ENCODE measurements at regions not wholly inside any gene's neighbourhood (a gene's known extent, or its start where the extent isn't known, plus 50 kb on each side); places are given as distances from the start of the nearest gene placed in this dataset.

GRCh38 chr14:96959992-96960391 is 162.8 kb downstream of the VRK1 start:
- Histone ChIP-seq H3K9ac (ENCODE audit: low read length) (no peak overlapping the region), H3K4me3 (ENCODE audit: low read length) (no peak overlapping the region), H3K36me3 (ENCODE audit: control insufficient read depth, insufficient read depth, low read length) (no peaks in the 10 kb centered on the region), H3K9me3 (ENCODE audit: control insufficient read depth, low read length) (no peaks in the 10 kb centered on the region), H3K27me3 (ENCODE audit: control insufficient read depth, insufficient read depth, low read length) (no peaks in the 10 kb centered on the region), H3K4me1 (ENCODE audit: control insufficient read depth, insufficient read depth, low read length) (no peaks in the 10 kb centered on the region)

- Histone ChIP-seq H3K9ac (ENCODE audit: low read length) (no peak overlapping the region), H3K4me3 (ENCODE audit: low read length) (no peak overlapping the region), H3K36me3 (ENCODE audit: control insufficient read depth, insufficient read depth, low read length) (no peaks in the 10 kb centered on the region), H3K9me3 (ENCODE audit: control insufficient read depth, low read length) (no peaks in the 10 kb centered on the region), H3K27me3 (ENCODE audit: control insufficient read depth, insufficient read depth, low read length) (no peaks in the 10 kb centered on the region), H3K4me1 (ENCODE audit: control insufficient read depth, insufficient read depth, low read length) (no peaks in the 10 kb centered on the region)
Observed at GRCh38 chr14:96960598-96961116, 163.5 kb downstream of the VRK1 start.

- Histone ChIP-seq H3K36me3 (ENCODE audit: control insufficient read depth, insufficient read depth, low read length) (no peaks in the 10 kb centered on the region), H3K4me3 (ENCODE audit: low read length) (no peak overlapping the region), H3K27me3 (ENCODE audit: control insufficient read depth, insufficient read depth, low read length) (no peaks in the 10 kb centered on the region), H3K4me1 (ENCODE audit: control insufficient read depth, insufficient read depth, low read length) (no peaks in the 10 kb centered on the region), H3K9me3 (ENCODE audit: control insufficient read depth, low read length) (no peaks in the 10 kb centered on the region), H3K9ac (ENCODE audit: low read length) (no peak overlapping the region)
Observed at GRCh38 chr14:96961895-96962294, 164.7 kb downstream of the VRK1 start.

GRCh38 chr14:96962337-96962736 is 165.2 kb downstream of the VRK1 start:
- Histone ChIP-seq H3K9me3 (ENCODE audit: control insufficient read depth, low read length) (no peaks in the 10 kb centered on the region), H3K9ac (ENCODE audit: low read length) (no peak overlapping the region), H3K4me1 (ENCODE audit: control insufficient read depth, insufficient read depth, low read length) (no peaks in the 10 kb centered on the region), H3K4me3 (ENCODE audit: low read length) (no peak overlapping the region), H3K36me3 (ENCODE audit: control insufficient read depth, insufficient read depth, low read length) (no peaks in the 10 kb centered on the region), H3K27me3 (ENCODE audit: control insufficient read depth, insufficient read depth, low read length) (no peaks in the 10 kb centered on the region)

- Histone ChIP-seq H3K27me3 (ENCODE audit: control insufficient read depth, insufficient read depth, low read length) (no peaks in the 10 kb centered on the region), H3K4me1 (ENCODE audit: control insufficient read depth, insufficient read depth, low read length) (no peaks in the 10 kb centered on the region), H3K9me3 (ENCODE audit: control insufficient read depth, low read length) (no peaks in the 10 kb centered on the region), H3K36me3 (ENCODE audit: control insufficient read depth, insufficient read depth, low read length) (no peaks in the 10 kb centered on the region), H3K9ac (ENCODE audit: low read length) (no peak overlapping the region), H3K4me3 (ENCODE audit: low read length) (no peak overlapping the region)
Observed at GRCh38 chr14:96964726-96965415, 167.7 kb downstream of the VRK1 start.

- Histone ChIP-seq H3K36me3 (ENCODE audit: control insufficient read depth, insufficient read depth, low read length) (no peaks in the 10 kb centered on the region), H3K9me3 (ENCODE audit: control insufficient read depth, low read length) (no peaks in the 10 kb centered on the region), H3K4me1 (ENCODE audit: control insufficient read depth, insufficient read depth, low read length) (no peaks in the 10 kb centered on the region), H3K27me3 (ENCODE audit: control insufficient read depth, insufficient read depth, low read length) (no peaks in the 10 kb centered on the region), H3K9ac (ENCODE audit: low read length) (no peak overlapping the region), H3K4me3 (ENCODE audit: low read length) (no peak overlapping the region)
Observed at GRCh38 chr14:96965885-96966595, 168.9 kb downstream of the VRK1 start.

GRCh38 chr14:96975116-96975515 is 177.9 kb downstream of the VRK1 start:
- Histone ChIP-seq H3K9me3 (ENCODE audit: control insufficient read depth, low read length) (no peaks in the 10 kb centered on the region), H3K36me3 (ENCODE audit: control insufficient read depth, insufficient read depth, low read length) (no peaks in the 10 kb centered on the region), H3K9ac (ENCODE audit: low read length) (no peak overlapping the region), H3K27me3 (ENCODE audit: control insufficient read depth, insufficient read depth, low read length) (no peaks in the 10 kb centered on the region), H3K4me1 (ENCODE audit: control insufficient read depth, insufficient read depth, low read length) (no peaks in the 10 kb centered on the region), H3K4me3 (ENCODE audit: low read length) (no peak overlapping the region)

GRCh38 chr14:96978525-96979272 is 181.5 kb downstream of the VRK1 start:
- H3K9ac ChIP-seq (ENCODE audit: low read length), result no peak overlapping the region
- H3K4me1 ChIP-seq (ENCODE audit: control insufficient read depth, insufficient read depth, low read length), result no peaks in the 10 kb centered on the region
- no peak overlapping the region for H3K4me3 ChIP-seq (ENCODE audit: low read length)
- no peaks in the 10 kb centered on the region for H3K9me3 ChIP-seq (ENCODE audit: control insufficient read depth, low read length)
- no peaks in the 10 kb centered on the region for H3K27me3 ChIP-seq (ENCODE audit: control insufficient read depth, insufficient read depth, low read length)
- H3K36me3 ChIP-seq (ENCODE audit: control insufficient read depth, insufficient read depth, low read length), result no peaks in the 10 kb centered on the region

- H3K27me3 ChIP-seq (ENCODE audit: control insufficient read depth, insufficient read depth, low read length), result no peaks in the 10 kb centered on the region
Observed at GRCh38 chr14:96979611-96980074, 182.5 kb downstream of the VRK1 start.

GRCh38 chr14:96980835-96981234 is 183.7 kb downstream of the VRK1 start:
- H3K4me3 ChIP-seq (ENCODE audit: low read length), result no peak overlapping the region
- H3K36me3 ChIP-seq (ENCODE audit: control insufficient read depth, insufficient read depth, low read length), result no peaks in the 10 kb centered on the region
- no peaks in the 10 kb centered on the region for H3K9me3 ChIP-seq (ENCODE audit: control insufficient read depth, low read length)
- no peaks in the 10 kb centered on the region for H3K27me3 ChIP-seq (ENCODE audit: control insufficient read depth, insufficient read depth, low read length)
- no peaks in the 10 kb centered on the region for H3K4me1 ChIP-seq (ENCODE audit: control insufficient read depth, insufficient read depth, low read length)
- H3K9ac ChIP-seq (ENCODE audit: low read length), result no peak overlapping the region

More at GRCh38 chr14:96979611-96980074, 182.5 kb downstream of the VRK1 start:
- Histone ChIP-seq H3K4me3 (ENCODE audit: low read length) (no peak overlapping the region), H3K36me3 (ENCODE audit: control insufficient read depth, insufficient read depth, low read length) (no peaks in the 10 kb centered on the region), H3K4me1 (ENCODE audit: control insufficient read depth, insufficient read depth, low read length) (no peaks in the 10 kb centered on the region), H3K9ac (ENCODE audit: low read length) (no peak overlapping the region), H3K9me3 (ENCODE audit: control insufficient read depth, low read length) (no peaks in the 10 kb centered on the region)

- no peaks in the 10 kb centered on the region for H3K36me3 ChIP-seq (ENCODE audit: control insufficient read depth, insufficient read depth, low read length)
- H3K4me1 ChIP-seq (ENCODE audit: control insufficient read depth, insufficient read depth, low read length), result no peaks in the 10 kb centered on the region
- no peak overlapping the region for H3K9ac ChIP-seq (ENCODE audit: low read length)
- no peaks in the 10 kb centered on the region for H3K27me3 ChIP-seq (ENCODE audit: control insufficient read depth, insufficient read depth, low read length)
- no peaks in the 10 kb centered on the region for H3K9me3 ChIP-seq (ENCODE audit: control insufficient read depth, low read length)
- no peak overlapping the region for H3K4me3 ChIP-seq (ENCODE audit: low read length)
Observed at GRCh38 chr14:96986256-96987085, 189.3 kb downstream of the VRK1 start.

Measured in mucosa of stomach (tissue), 1 donor.